Neural cell (in vitro differentiated cells): ENCODE measurements at regions not wholly inside any gene's neighbourhood (a gene's known extent, or its start where the extent isn't known, plus 50 kb on each side); places are given as distances from the start of the nearest gene placed in this dataset.
"Not testable (repeated sequence)": the region's sequence is repeated elsewhere in the genome, so short reads cannot be mapped to it uniquely, and the experiment has no call there.

Source experiments
- H2AFZ ChIP-seq: fragments of 200-600, 300-800 bp; sonication (generic), shearing (Covaris generic); 2 replicates; pipeline ENCODE4 v1.6.0; 2014; ENCODE audit warnings: low read depth, mild to moderate bottlenecking, antibody characterized with exemption, low read length, moderate library complexity
- H3F3A ChIP-seq: fragments of 200-600 bp; shearing (Covaris generic); 2 replicates; pipeline ENCODE4 v1.6.1; 2016; ENCODE audit warnings: mild to moderate bottlenecking, moderate library complexity, mixed read lengths, antibody characterized with exemption, low read length; ENCODE audit not compliant: insufficient read depth, poor library complexity, severe bottlenecking
- H3K27ac ChIP-seq: fragments of 200-600, 300-800 bp; sonication (generic), shearing (Covaris generic); 2 replicates; pipeline ENCODE4 v1.5.1; 2014; ENCODE audit warnings: mild to moderate bottlenecking, low read length, moderate library complexity
- H3K27me3 ChIP-seq: fragments of 300-800, 200-600 bp; sonication (generic), shearing (Covaris generic); 2 replicates; pipeline ENCODE4 v1.6.0; 2014; ENCODE audit warnings: mild to moderate bottlenecking, low read depth, low read length, moderate library complexity; ENCODE audit not compliant: insufficient read depth
- H3K36me3 ChIP-seq: fragments of 300-800, 200-600 bp; sonication (generic), shearing (Covaris generic); 2 replicates; pipeline ENCODE4 v1.5.1; 2014; ENCODE audit warnings: mild to moderate bottlenecking, antibody characterized with exemption, low read length, moderate library complexity; ENCODE audit not compliant: insufficient read depth
- H3K4me2 ChIP-seq: fragments of 300-800, 200-600 bp; sonication (generic), shearing (Covaris generic); 2 replicates; pipeline ENCODE4 v1.6.0; 2014; ENCODE audit warnings: mild to moderate bottlenecking, low read length
- H3K4me3 ChIP-seq: fragments of 300-800, 200-600 bp; sonication (generic), shearing (Covaris generic); 2 replicates; pipeline ENCODE4 v1.5.1; 2014; ENCODE audit warnings: mild to moderate bottlenecking, low read length, moderate library complexity
- H3K79me2 ChIP-seq: fragments of 200-600 bp; shearing (Covaris generic); replicated peaks from 2 replicates; pipeline ENCODE4 v1.6.0; 2014; ENCODE audit warnings: mild to moderate bottlenecking, low read length, moderate library complexity; ENCODE audit not compliant: insufficient read depth
- H3K9ac ChIP-seq: fragments of 300-800, 200-600 bp; sonication (generic), shearing (Covaris generic); 2 replicates; pipeline ENCODE4 v1.6.1; 2016; ENCODE audit warnings: mild to moderate bottlenecking, low read length, mixed read lengths
- H3K9me2 ChIP-seq: fragments of 200-600 bp; shearing (Covaris generic); 2 replicates; pipeline ENCODE4 v1.6.1; 2016; ENCODE audit warnings: mild to moderate bottlenecking, low read length, mixed read lengths; ENCODE audit not compliant: insufficient read depth
- H3K9me3 ChIP-seq: fragments of 200-600, 300-800 bp; sonication (generic), shearing (Covaris generic); 2 replicates; pipeline ENCODE4 v1.6.1; 2016; ENCODE audit warnings: mild to moderate bottlenecking, mixed run types, low read length, moderate library complexity, mixed read lengths
- H4K20me1 ChIP-seq: fragments of 200-600 bp; shearing (Covaris generic); 2 replicates; pipeline ENCODE4 v1.6.1; 2016; ENCODE audit warnings: mild to moderate bottlenecking, mixed run types; ENCODE audit not compliant: insufficient read depth
- EP300 ChIP-seq: fragments of 450-650 bp; conservative IDR thresholded peaks from 2 replicates; pipeline ENCODE4 v1.6.1; 2014; ENCODE audit warnings: antibody characterized with exemption, mild to moderate bottlenecking, moderate library complexity; ENCODE audit not compliant: poor library complexity, severe bottlenecking
- MXI1 ChIP-seq: fragments of 450-650 bp; conservative IDR thresholded peaks from 2 replicates; pipeline ENCODE4 v1.6.1; 2014; ENCODE audit warnings: antibody characterized with exemption, mild to moderate bottlenecking; ENCODE audit not compliant: poor library complexity, severe bottlenecking
- SMC3 ChIP-seq: fragments of 450-650 bp; conservative IDR thresholded peaks from 2 replicates; pipeline ENCODE4 v1.6.1; 2014; ENCODE audit warnings: antibody characterized with exemption, mild to moderate bottlenecking, moderate library complexity; ENCODE audit not compliant: poor library complexity
- TAF1 ChIP-seq: IDR thresholded peaks from 2 replicates; pipeline ENCODE4 v1.6.1; 2012; ENCODE audit warnings: low read depth
- TF ChIP-seq, protein P1 (sequence below): fragments of 450-650 bp; IDR thresholded peaks from 2 replicates; pipeline ENCODE4 v1.5.1; 2014; ENCODE audit warnings: antibody characterized with exemption, mild to moderate bottlenecking, moderate library complexity; ENCODE audit not compliant: poor library complexity, severe bottlenecking

DNA sequence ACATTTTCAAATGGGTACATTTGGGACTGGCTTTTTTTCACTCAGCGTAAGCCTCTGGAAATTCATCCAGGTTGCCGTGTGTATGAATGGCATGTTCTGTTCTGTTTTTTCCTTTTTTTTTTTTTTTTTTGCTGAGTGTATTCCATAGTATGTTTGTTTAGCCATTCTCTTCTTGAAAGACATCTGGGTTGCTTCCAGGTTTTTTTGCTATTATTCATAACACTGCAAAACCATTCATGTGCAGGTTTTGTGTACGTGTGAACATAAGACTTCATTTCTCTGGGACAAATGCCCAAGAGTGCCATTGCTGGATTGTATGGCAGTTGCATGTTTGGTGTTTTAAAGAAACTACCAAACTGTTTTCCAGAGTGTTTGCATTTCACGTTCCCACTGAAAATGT, 335.9 kb upstream of the TNRC6C start:
- Histone ChIP-seq H3K79me2 (no peaks in the 10 kb centered on the region), H2AFZ (no peak overlapping the region), H3K27ac (no peak overlapping the region), H3K27me3 (no peaks in the 10 kb centered on the region), H3K4me3 (no peak overlapping the region), H4K20me1 (no peaks in the 10 kb centered on the region), H3K4me2 (no peak overlapping the region), H3K9me3 (no peaks in the 10 kb centered on the region), H3K36me3 (no peaks in the 10 kb centered on the region), H3F3A (no peaks in the 10 kb centered on the region), H3K9ac (no peak overlapping the region), H3K9me2 (no peaks in the 10 kb centered on the region)
- TF ChIP-seq, protein P1, sequence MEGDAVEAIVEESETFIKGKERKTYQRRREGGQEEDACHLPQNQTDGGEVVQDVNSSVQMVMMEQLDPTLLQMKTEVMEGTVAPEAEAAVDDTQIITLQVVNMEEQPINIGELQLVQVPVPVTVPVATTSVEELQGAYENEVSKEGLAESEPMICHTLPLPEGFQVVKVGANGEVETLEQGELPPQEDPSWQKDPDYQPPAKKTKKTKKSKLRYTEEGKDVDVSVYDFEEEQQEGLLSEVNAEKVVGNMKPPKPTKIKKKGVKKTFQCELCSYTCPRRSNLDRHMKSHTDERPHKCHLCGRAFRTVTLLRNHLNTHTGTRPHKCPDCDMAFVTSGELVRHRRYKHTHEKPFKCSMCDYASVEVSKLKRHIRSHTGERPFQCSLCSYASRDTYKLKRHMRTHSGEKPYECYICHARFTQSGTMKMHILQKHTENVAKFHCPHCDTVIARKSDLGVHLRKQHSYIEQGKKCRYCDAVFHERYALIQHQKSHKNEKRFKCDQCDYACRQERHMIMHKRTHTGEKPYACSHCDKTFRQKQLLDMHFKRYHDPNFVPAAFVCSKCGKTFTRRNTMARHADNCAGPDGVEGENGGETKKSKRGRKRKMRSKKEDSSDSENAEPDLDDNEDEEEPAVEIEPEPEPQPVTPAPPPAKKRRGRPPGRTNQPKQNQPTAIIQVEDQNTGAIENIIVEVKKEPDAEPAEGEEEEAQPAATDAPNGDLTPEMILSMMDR: no peak
- no peak for TF ChIP-seq EP300

- not testable (repeated sequence) for H3F3A ChIP-seq, H3K9ac ChIP-seq, H3K36me3 ChIP-seq
Observed at GRCh38 chr17:77623321-77623720, 335.2 kb upstream of the TNRC6C start.

GRCh38 chr17:77628035-77628434, 330.5 kb upstream of the TNRC6C start:
- H3K27me3 ChIP-seq: no peaks in the 10 kb centered on the region
- no peaks in the 10 kb centered on the region for H3F3A ChIP-seq
- no peak overlapping the region for H3K27ac ChIP-seq
- no peaks in the 10 kb centered on the region for H3K36me3 ChIP-seq
- no peaks in the 10 kb centered on the region for H3K79me2 ChIP-seq
- H3K9me3 ChIP-seq: no peaks in the 10 kb centered on the region
- TF ChIP-seq EP300: no peak
- no peak for TF ChIP-seq MXI1
- no peak for TF ChIP-seq TAF1
- TF ChIP-seq SMC3: no peak
- no peak overlapping the region for H3K4me3 ChIP-seq
- no peak overlapping the region for H3K9ac ChIP-seq
- H2AFZ ChIP-seq: no peak overlapping the region
- H3K4me2 ChIP-seq: no peak overlapping the region
- H4K20me1 ChIP-seq: no peaks in the 10 kb centered on the region
- no peaks in the 10 kb centered on the region for H3K9me2 ChIP-seq

More at GRCh38 chr17:77623321-77623720, 335.2 kb upstream of the TNRC6C start:
- not testable (repeated sequence) for H3K4me3 ChIP-seq, H3K27ac ChIP-seq, H2AFZ ChIP-seq, H3K4me2 ChIP-seq, H3K9me2 ChIP-seq, H3K9me3 ChIP-seq, H4K20me1 ChIP-seq, H3K27me3 ChIP-seq, H3K79me2 ChIP-seq

DNA sequence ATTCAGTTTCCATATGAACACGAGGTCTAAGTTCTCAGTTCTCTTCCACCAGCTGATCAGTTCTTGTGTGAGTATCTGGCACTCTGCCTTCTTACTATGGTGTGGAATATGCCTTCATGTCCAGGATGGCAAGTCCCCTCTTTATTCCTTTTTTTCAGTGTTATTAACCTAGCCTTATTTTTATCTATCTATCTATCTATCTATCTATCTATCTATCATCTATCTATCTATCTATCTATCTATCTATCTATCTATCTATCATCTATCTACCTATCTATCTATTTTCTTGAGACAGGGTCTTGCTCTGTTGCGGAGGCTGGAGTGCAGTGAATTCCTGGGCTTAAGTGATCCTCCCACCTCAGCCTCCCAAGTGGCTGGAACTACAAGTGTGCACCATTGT, 329.2 kb upstream of the TNRC6C start:
- not testable (repeated sequence) for H3K9me3 ChIP-seq, H3K9me2 ChIP-seq, H3K27me3 ChIP-seq, H3K9ac ChIP-seq, H3K27ac ChIP-seq, H3K79me2 ChIP-seq, H3K36me3 ChIP-seq, H2AFZ ChIP-seq, H3K4me2 ChIP-seq, H4K20me1 ChIP-seq, H3K4me3 ChIP-seq, H3F3A ChIP-seq
